ENCODE measurements at regions not wholly inside any gene's neighbourhood (a gene's known extent, or its start where the extent isn't known, plus 50 kb on each side); places are given as distances from the start of the nearest gene placed in this dataset.

GRCh38 chr15:35673093-35673684 lies 127.2 kb upstream of the DPH6 start:
- H3K4me1 Mint-ChIP-seq: peaks cover 5 to 11% (median 6%) of the 10 kb centered on the region in 3 donors
- H3K27me3 Mint-ChIP-seq: peaks cover 9% of the 10 kb centered on the region
- H3K9me3 Mint-ChIP-seq: no peaks in the 10 kb centered on the region
- H3K36me3 Mint-ChIP-seq: no peaks in the 10 kb centered on the region
- peak overlapping the region in 1 of 3 donors; percentile 69 for H3K27ac Mint-ChIP-seq
- H3K4me3 Mint-ChIP-seq: peak overlapping the region in 3 of 4 donors; percentile 65 to 93 (median 83)

- H3K4me1 Mint-ChIP-seq: peaks cover 5 to 11% (median 6%) of the 10 kb centered on the region in 3 donors
- peaks cover 9% of the 10 kb centered on the region for H3K27me3 Mint-ChIP-seq
- H3K9me3 Mint-ChIP-seq: no peaks in the 10 kb centered on the region
Measured at GRCh38 chr15:35674873-35675781, 129.2 kb upstream of the DPH6 start.

GRCh38 chr15:35678774-35679173 lies 132.8 kb upstream of the DPH6 start:
- no peaks in the 10 kb centered on the region for H3K4me1 Mint-ChIP-seq
- peaks cover 2% of the 10 kb centered on the region for H3K27me3 Mint-ChIP-seq
- no peak overlapping the region for H3K27ac Mint-ChIP-seq
- H3K4me3 Mint-ChIP-seq: no peak overlapping the region
- no peaks in the 10 kb centered on the region for H3K36me3 Mint-ChIP-seq
- no peaks in the 10 kb centered on the region for H3K9me3 Mint-ChIP-seq

More at GRCh38 chr15:35674873-35675781, 129.2 kb upstream of the DPH6 start:
- no peaks in the 10 kb centered on the region for H3K36me3 Mint-ChIP-seq
- H3K4me3 Mint-ChIP-seq: no peak overlapping the region
- H3K27ac Mint-ChIP-seq: no peak overlapping the region

GRCh38 chr15:35679186-35679585 lies 133.2 kb upstream of the DPH6 start:
- Mint-ChIP-seq H3K4me1 (no peaks in the 10 kb centered on the region), H3K9me3 (no peaks in the 10 kb centered on the region), H3K36me3 (no peaks in the 10 kb centered on the region), H3K27ac (no peak overlapping the region), H3K4me3 (no peak overlapping the region), H3K27me3 (peaks cover 2% of the 10 kb centered on the region)

GRCh38 chr15:35680951-35681350 lies 135.0 kb upstream of the DPH6 start:
- H3K36me3 Mint-ChIP-seq: no peaks in the 10 kb centered on the region
- H3K4me1 Mint-ChIP-seq: no peaks in the 10 kb centered on the region
- no peak overlapping the region for H3K27ac Mint-ChIP-seq
- peaks cover 2% of the 10 kb centered on the region for H3K27me3 Mint-ChIP-seq
- H3K4me3 Mint-ChIP-seq: no peak overlapping the region
- no peaks in the 10 kb centered on the region for H3K9me3 Mint-ChIP-seq

GRCh38 chr15:35686347-35686746 lies 140.4 kb upstream of the DPH6 start:
- H3K4me3 Mint-ChIP-seq: no peak overlapping the region
- no peaks in the 10 kb centered on the region for H3K36me3 Mint-ChIP-seq
- H3K9me3 Mint-ChIP-seq: no peaks in the 10 kb centered on the region
- no peaks in the 10 kb centered on the region for H3K4me1 Mint-ChIP-seq
- peaks cover 2% of the 10 kb centered on the region for H3K27me3 Mint-ChIP-seq
- H3K27ac Mint-ChIP-seq: no peak overlapping the region

GRCh38 chr15:35689266-35689665 lies 143.3 kb upstream of the DPH6 start:
- Mint-ChIP-seq H3K9me3 (no peaks in the 10 kb centered on the region), H3K27me3 (peaks cover 4% of the 10 kb centered on the region), H3K27ac (no peak overlapping the region), H3K4me3 (no peak overlapping the region), H3K4me1 (no peaks in the 10 kb centered on the region), H3K36me3 (no peaks in the 10 kb centered on the region)

GRCh38 chr15:35690089-35690488 lies 144.1 kb upstream of the DPH6 start:
- H3K27ac Mint-ChIP-seq: no peak overlapping the region
- H3K4me1 Mint-ChIP-seq: no peaks in the 10 kb centered on the region
- peaks cover 4% of the 10 kb centered on the region for H3K27me3 Mint-ChIP-seq
- no peak overlapping the region for H3K4me3 Mint-ChIP-seq
- H3K9me3 Mint-ChIP-seq: no peaks in the 10 kb centered on the region
- H3K36me3 Mint-ChIP-seq: no peaks in the 10 kb centered on the region

GRCh38 chr15:35690698-35691116 lies 144.7 kb upstream of the DPH6 start:
- Mint-ChIP-seq H3K4me3 (no peak overlapping the region), H3K27me3 (peaks cover 4% of the 10 kb centered on the region), H3K27ac (no peak overlapping the region)

GRCh38 chr15:35691173-35691761 lies 145.3 kb upstream of the DPH6 start:
- no peak overlapping the region for H3K4me3 Mint-ChIP-seq
- H3K27me3 Mint-ChIP-seq: peaks cover 4% of the 10 kb centered on the region
- H3K36me3 Mint-ChIP-seq: no peaks in the 10 kb centered on the region
- no peaks in the 10 kb centered on the region for H3K9me3 Mint-ChIP-seq
- H3K4me1 Mint-ChIP-seq: no peaks in the 10 kb centered on the region
- H3K27ac Mint-ChIP-seq: no peak overlapping the region

More at GRCh38 chr15:35690698-35691116, 144.7 kb upstream of the DPH6 start:
- H3K9me3 Mint-ChIP-seq: no peaks in the 10 kb centered on the region
- H3K4me1 Mint-ChIP-seq: no peaks in the 10 kb centered on the region
- H3K36me3 Mint-ChIP-seq: no peaks in the 10 kb centered on the region

GRCh38 chr15:35691891-35692867 lies 146.2 kb upstream of the DPH6 start:
- Mint-ChIP-seq H3K27ac (no peak overlapping the region), H3K4me3 (no peak overlapping the region), H3K4me1 (no peaks in the 10 kb centered on the region), H3K9me3 (no peaks in the 10 kb centered on the region), H3K36me3 (no peaks in the 10 kb centered on the region), H3K27me3 (peaks cover 4% of the 10 kb centered on the region)

- Mint-ChIP-seq H3K4me1 (no peaks in the 10 kb centered on the region), H3K36me3 (no peaks in the 10 kb centered on the region), H3K4me3 (no peak overlapping the region), H3K9me3 (no peaks in the 10 kb centered on the region), H3K27ac (no peak overlapping the region), H3K27me3 (peaks cover 4% of the 10 kb centered on the region)
Measured at GRCh38 chr15:35693286-35693685, 147.3 kb upstream of the DPH6 start.

GRCh38 chr15:35693886-35694285 lies 147.9 kb upstream of the DPH6 start:
- Mint-ChIP-seq H3K27me3 (peaks cover 4% of the 10 kb centered on the region), H3K4me3 (no peak overlapping the region), H3K4me1 (no peaks in the 10 kb centered on the region), H3K9me3 (no peaks in the 10 kb centered on the region), H3K27ac (no peak overlapping the region), H3K36me3 (no peaks in the 10 kb centered on the region)

GRCh38 chr15:35695003-35695402 lies 149.0 kb upstream of the DPH6 start:
- no peaks in the 10 kb centered on the region for H3K4me1 Mint-ChIP-seq
- no peaks in the 10 kb centered on the region for H3K36me3 Mint-ChIP-seq
- no peaks in the 10 kb centered on the region for H3K9me3 Mint-ChIP-seq
- H3K27me3 Mint-ChIP-seq: peaks cover 4% of the 10 kb centered on the region
- H3K4me3 Mint-ChIP-seq: no peak overlapping the region
- H3K27ac Mint-ChIP-seq: no peak overlapping the region

All from IgD-negative memory B cell (primary cell).